Ovary (tissue), 3 donors: ENCODE measurements at regions not wholly inside any gene's neighbourhood (a gene's known extent, or its start where the extent isn't known, plus 50 kb on each side); places are given as distances from the start of the nearest gene placed in this dataset.

Experiments used
- EP300 ChIP-seq: sonication (generic); formaldehyde crosslinking; IDR thresholded peaks from one replicate; pipeline ENCODE4 v1.6.1; 2017; ENCODE audit warnings: antibody characterized with exemption
- POLR2A ChIP-seq: fragments of 450-650 bp; IDR thresholded peaks from one replicate; pipeline ENCODE4 v1.6.1; 2017; ENCODE audit warnings: antibody characterized with exemption, mild to moderate bottlenecking, moderate library complexity
- TF ChIP-seq, protein P1 (sequence below), 3 donors: fragments of 450-650 bp in 2 of 3; fragments of 200-600 bp in 1 of 3; IDR thresholded peaks; one replicate each; pipeline versions ENCODE4 v1.5.1 to v1.8.0; 2016 to 2022; ENCODE audit warnings: antibody characterized with exemption in 3 of 3, mild to moderate bottlenecking in 1 of 3
- donor health status: DM: no; HTN: no; CAD: no.

GRCh38 chr2:192546565-192546964 lies 351.8 kb upstream of the TMEFF2 start:
- TF ChIP-seq, protein P1, sequence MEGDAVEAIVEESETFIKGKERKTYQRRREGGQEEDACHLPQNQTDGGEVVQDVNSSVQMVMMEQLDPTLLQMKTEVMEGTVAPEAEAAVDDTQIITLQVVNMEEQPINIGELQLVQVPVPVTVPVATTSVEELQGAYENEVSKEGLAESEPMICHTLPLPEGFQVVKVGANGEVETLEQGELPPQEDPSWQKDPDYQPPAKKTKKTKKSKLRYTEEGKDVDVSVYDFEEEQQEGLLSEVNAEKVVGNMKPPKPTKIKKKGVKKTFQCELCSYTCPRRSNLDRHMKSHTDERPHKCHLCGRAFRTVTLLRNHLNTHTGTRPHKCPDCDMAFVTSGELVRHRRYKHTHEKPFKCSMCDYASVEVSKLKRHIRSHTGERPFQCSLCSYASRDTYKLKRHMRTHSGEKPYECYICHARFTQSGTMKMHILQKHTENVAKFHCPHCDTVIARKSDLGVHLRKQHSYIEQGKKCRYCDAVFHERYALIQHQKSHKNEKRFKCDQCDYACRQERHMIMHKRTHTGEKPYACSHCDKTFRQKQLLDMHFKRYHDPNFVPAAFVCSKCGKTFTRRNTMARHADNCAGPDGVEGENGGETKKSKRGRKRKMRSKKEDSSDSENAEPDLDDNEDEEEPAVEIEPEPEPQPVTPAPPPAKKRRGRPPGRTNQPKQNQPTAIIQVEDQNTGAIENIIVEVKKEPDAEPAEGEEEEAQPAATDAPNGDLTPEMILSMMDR (IDR thresholded peaks at IDR 0.05): no peak
- TF ChIP-seq POLR2A: no peak
- TF ChIP-seq EP300: no peak
